ENCODE measurements at regions not wholly inside any gene's neighbourhood (a gene's known extent, or its start where the extent isn't known, plus 50 kb on each side); places are given as distances from the start of the nearest gene placed in this dataset.

DNA sequence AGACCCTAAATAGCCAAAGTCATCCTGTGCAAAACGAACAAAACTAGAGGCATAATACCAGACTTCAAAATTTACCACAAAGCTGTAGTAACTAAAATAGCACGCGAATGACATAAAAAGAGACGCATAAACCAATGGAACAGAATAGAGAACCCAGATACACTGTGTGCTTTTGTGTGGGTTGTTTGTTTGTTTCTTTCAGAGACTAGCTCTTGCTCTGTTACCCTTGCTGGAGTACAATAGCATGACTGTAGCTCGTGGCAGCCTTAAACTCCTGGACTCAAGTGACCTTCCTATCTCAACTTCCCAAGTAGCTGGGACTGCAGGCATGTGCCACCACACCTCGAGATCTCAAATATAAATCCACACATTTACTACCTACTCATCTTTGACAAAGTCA is 1314.6 kb upstream of the GBE1 start:
- TF ChIP-seq, protein P1, sequence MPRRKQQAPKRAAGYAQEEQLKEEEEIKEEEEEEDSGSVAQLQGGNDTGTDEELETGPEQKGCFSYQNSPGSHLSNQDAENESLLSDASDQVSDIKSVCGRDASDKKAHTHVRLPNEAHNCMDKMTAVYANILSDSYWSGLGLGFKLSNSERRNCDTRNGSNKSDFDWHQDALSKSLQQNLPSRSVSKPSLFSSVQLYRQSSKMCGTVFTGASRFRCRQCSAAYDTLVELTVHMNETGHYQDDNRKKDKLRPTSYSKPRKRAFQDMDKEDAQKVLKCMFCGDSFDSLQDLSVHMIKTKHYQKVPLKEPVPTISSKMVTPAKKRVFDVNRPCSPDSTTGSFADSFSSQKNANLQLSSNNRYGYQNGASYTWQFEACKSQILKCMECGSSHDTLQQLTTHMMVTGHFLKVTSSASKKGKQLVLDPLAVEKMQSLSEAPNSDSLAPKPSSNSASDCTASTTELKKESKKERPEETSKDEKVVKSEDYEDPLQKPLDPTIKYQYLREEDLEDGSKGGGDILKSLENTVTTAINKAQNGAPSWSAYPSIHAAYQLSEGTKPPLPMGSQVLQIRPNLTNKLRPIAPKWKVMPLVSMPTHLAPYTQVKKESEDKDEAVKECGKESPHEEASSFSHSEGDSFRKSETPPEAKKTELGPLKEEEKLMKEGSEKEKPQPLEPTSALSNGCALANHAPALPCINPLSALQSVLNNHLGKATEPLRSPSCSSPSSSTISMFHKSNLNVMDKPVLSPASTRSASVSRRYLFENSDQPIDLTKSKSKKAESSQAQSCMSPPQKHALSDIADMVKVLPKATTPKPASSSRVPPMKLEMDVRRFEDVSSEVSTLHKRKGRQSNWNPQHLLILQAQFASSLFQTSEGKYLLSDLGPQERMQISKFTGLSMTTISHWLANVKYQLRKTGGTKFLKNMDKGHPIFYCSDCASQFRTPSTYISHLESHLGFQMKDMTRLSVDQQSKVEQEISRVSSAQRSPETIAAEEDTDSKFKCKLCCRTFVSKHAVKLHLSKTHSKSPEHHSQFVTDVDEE (CRISPR knock-in tag; IDR thresholded peaks at IDR 0.05), result no peak
- no peak for TF ChIP-seq SNAI2 (CRISPR knock-in tag; IDR thresholded peaks at IDR 0.05)
